ENCODE measurements at regions not wholly inside any gene's neighbourhood (a gene's known extent, or its start where the extent isn't known, plus 50 kb on each side); places are given as distances from the start of the nearest gene placed in this dataset.

- DNase-seq, result no peak
Observed at GRCh38 chr3:143207338-143207961, 87.9 kb downstream of the CHST2 start.

- DNase-seq, result no peak
Observed at GRCh38 chr3:143208976-143209714, 89.6 kb downstream of the CHST2 start.

- DNase-seq, result no peak
Observed at GRCh38 chr3:143209715-143210059, 90.1 kb downstream of the CHST2 start.

- DNase-seq, result no peak
Observed at GRCh38 chr3:143210141-143210540, 90.6 kb downstream of the CHST2 start.

GRCh38 chr3:143215059-143215458 lies 95.5 kb downstream of the CHST2 start:
- DNase-seq, result no peak

Data from COR-L47 (cell line).